ENCODE measurements at regions not wholly inside any gene's neighbourhood (a gene's known extent, or its start where the extent isn't known, plus 50 kb on each side); places are given as distances from the start of the nearest gene placed in this dataset.

DNA sequence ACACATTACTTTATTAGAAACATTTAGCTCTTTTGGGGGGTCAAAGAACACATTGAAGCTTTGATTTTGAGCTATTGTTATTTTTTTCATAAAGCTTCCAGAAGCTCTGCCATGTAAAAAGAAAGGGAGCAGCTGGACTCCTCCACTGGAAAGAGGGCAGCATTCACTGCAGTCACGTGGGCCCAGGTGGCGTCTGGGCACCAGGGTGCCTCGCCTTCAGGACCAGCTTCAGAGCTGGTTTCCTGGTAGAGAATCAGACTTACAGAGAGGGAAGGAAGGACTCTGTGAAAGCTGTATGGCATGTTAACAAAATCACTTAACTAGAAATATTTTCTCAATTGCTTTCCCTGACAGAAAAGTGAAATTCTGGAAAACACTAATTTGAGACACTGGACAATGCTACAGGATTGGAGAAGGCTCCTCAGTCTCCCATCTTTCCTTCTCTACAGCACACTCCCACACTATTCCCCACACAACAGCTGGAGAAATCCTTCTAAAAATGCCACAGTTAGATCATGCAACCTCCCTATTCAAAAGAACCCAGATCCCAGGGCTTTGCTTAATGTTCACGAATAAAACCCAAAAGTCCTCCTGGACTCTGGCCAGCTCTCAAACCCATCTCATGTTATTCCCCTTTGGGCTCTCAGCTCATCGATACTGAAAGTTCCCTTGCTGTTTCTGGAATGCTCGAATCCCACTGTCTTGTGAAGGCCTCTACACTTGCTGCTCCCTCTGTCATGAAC is 83.2 kb downstream of the NFKBIZ start:
- no peak for TF ChIP-seq CTCF (IDR thresholded peaks at IDR 0.05; ENCODE audit: control insufficient read depth, extremely low read depth, insufficient read depth)
- no peak overlapping the region for H3K4me3 ChIP-seq (ENCODE audit: low read depth, low read length)

DNA sequence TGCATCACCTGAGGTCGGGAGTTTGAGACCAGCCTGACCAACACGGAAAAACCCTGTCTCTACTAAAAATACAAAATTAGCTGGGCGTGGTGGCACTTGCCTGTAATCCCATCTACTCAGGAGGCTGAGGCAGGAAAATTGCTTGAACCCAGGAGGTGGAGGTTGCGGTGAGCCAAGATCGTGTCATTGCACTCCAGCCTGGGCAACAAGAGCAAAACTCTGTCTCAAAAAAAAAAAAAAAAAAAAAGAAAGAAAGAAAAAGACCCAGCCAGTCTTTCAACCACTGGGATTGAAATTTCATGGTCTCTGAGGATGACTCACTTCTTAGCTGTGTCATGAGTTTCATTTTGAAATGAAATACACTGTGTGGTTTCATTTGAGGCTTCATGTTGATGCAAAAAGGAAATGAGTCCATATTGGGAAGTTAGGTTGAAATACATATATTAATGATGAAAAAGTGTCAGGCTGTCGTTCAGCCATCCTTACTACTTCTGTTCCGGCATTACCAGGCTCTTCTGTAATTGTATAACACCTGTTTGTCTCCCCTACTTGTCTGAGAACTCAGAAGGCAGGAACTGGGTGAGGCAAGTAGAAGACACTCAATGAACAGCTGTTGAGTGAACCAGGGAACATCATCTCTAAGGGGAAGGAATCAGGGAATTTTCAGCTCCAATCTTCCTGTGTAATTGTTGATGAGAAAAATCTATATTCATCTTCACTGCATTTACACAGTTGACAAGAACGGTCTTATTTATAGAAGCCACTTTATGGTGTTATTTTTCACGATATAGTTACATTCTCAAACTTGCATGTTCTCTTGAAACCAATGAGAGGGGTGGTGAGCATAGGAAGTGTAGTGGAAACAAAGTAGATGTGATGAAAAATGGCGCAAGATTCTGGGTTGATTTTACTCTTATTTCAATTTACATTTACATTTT is 87.4 kb downstream of the NFKBIZ start:
- DNase-seq (ENCODE audit: low read depth), result no peak
- H3K4me3 ChIP-seq (ENCODE audit: low read depth, low read length), result no peak overlapping the region
- no peak for TF ChIP-seq CTCF (IDR thresholded peaks at IDR 0.05; ENCODE audit: control insufficient read depth, extremely low read depth, insufficient read depth)

More for the DNA sequence above, 83.2 kb downstream of the NFKBIZ start:
- DNase-seq (ENCODE audit: low read depth), result no peak

DNA sequence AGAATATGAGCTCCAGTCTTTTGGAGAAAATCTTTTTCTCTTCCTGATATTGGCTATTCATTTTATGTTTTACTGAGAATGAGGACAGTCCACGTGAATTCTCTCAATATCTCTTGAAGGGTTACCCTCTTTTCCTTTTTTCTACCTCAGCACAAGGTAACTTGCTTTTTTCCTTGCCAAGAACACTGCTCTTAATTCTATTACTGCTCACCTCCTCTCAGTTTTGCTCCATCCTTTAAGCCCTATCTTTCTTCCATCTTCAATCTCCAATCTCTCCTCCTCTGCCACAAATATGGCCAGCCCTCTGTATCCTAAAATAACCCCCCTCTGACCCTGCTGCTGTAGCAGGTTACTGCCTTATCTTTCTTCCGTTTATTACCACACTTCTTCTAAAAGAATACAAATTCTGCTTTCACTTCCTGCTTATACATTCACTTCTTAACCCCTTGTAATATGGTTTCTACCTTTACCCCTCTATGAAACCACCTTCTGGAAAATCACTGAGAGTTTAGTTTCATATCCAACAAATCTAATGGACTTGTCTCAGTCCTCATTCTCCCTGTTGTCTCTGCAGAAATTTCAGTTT is 89.0 kb downstream of the NFKBIZ start:
- no peak for TF ChIP-seq CTCF (IDR thresholded peaks at IDR 0.05; ENCODE audit: control insufficient read depth, extremely low read depth, insufficient read depth)
- DNase-seq (ENCODE audit: low read depth), result no peak
- H3K4me3 ChIP-seq (ENCODE audit: low read depth, low read length), result no peak overlapping the region

- H3K4me3 ChIP-seq (ENCODE audit: low read depth, low read length), result no peak overlapping the region
- TF ChIP-seq CTCF (IDR thresholded peaks at IDR 0.05; ENCODE audit: control insufficient read depth, extremely low read depth, insufficient read depth), result no peak
- DNase-seq (ENCODE audit: low read depth), result no peak
Observed at GRCh38 chr3:101939361-101940049, 90.2 kb downstream of the NFKBIZ start.

- DNase-seq (ENCODE audit: low read depth), result no peak
- no peak for TF ChIP-seq CTCF (IDR thresholded peaks at IDR 0.05; ENCODE audit: control insufficient read depth, extremely low read depth, insufficient read depth)
- no peak overlapping the region for H3K4me3 ChIP-seq (ENCODE audit: low read depth, low read length)
Observed at GRCh38 chr3:101940521-101941317, 91.4 kb downstream of the NFKBIZ start.
